GM21367 (cell line): ENCODE measurements at regions not wholly inside any gene's neighbourhood (a gene's known extent, or its start where the extent isn't known, plus 50 kb on each side); places are given as distances from the start of the nearest gene placed in this dataset.

Source experiments
- ATAC-seq: cut with Tn5 transposase; IDR thresholded peaks from one replicate; pipeline ENCODE4 v1.9.1; 2021; ENCODE audit not compliant: unreplicated experiment

- no peak for ATAC-seq
These were observed 689.4 kb downstream of the BRD1 start for GRCh38 chr22:49138250-49138790.

GRCh38 chr22:49137206-49137840 lies 690.4 kb downstream of the BRD1 start:
- ATAC-seq, result no peak

GRCh38 chr22:49136816-49137180 lies 690.9 kb downstream of the BRD1 start:
- ATAC-seq, result no peak

GRCh38 chr22:49136041-49136815 lies 691.4 kb downstream of the BRD1 start:
- no peak for ATAC-seq

- no peak for ATAC-seq
These were observed 693.6 kb downstream of the BRD1 start for GRCh38 chr22:49134076-49134475.

- ATAC-seq, result no peak
These were observed 694.1 kb downstream of the BRD1 start for GRCh38 chr22:49133541-49133940.

GRCh38 chr22:49132009-49132408 lies 695.7 kb downstream of the BRD1 start:
- no peak for ATAC-seq

- ATAC-seq, result no peak
These were observed 697.9 kb downstream of the BRD1 start for GRCh38 chr22:49129736-49130135.

- ATAC-seq, result no peak
These were observed 698.8 kb downstream of the BRD1 start for GRCh38 chr22:49128874-49129273.

- ATAC-seq, result no peak
These were observed 703.1 kb downstream of the BRD1 start for GRCh38 chr22:49124608-49125007.

GRCh38 chr22:49123621-49124192 lies 704.0 kb downstream of the BRD1 start:
- ATAC-seq, result no peak

GRCh38 chr22:49119551-49119952 lies 708.1 kb downstream of the BRD1 start:
- ATAC-seq, result no peak

GRCh38 chr22:49118065-49118464 lies 709.6 kb downstream of the BRD1 start:
- ATAC-seq, result no peak

GRCh38 chr22:49117486-49117885 lies 710.2 kb downstream of the BRD1 start:
- ATAC-seq, result no peak

GRCh38 chr22:49116486-49117120 lies 711.1 kb downstream of the BRD1 start:
- no peak for ATAC-seq

- no peak for ATAC-seq
These were observed 711.7 kb downstream of the BRD1 start for GRCh38 chr22:49116021-49116420.

- no peak for ATAC-seq
These were observed 712.5 kb downstream of the BRD1 start for GRCh38 chr22:49115197-49115596.

- no peak for ATAC-seq
These were observed 713.9 kb downstream of the BRD1 start for GRCh38 chr22:49113758-49114157.

- no peak for ATAC-seq
These were observed 714.7 kb downstream of the BRD1 start for GRCh38 chr22:49112661-49113626.

GRCh38 chr22:49112176-49112575 lies 715.5 kb downstream of the BRD1 start:
- no peak for ATAC-seq
